ENCODE measurements at regions not wholly inside any gene's neighbourhood (a gene's known extent, or its start where the extent isn't known, plus 50 kb on each side); places are given as distances from the start of the nearest gene placed in this dataset.

DNA sequence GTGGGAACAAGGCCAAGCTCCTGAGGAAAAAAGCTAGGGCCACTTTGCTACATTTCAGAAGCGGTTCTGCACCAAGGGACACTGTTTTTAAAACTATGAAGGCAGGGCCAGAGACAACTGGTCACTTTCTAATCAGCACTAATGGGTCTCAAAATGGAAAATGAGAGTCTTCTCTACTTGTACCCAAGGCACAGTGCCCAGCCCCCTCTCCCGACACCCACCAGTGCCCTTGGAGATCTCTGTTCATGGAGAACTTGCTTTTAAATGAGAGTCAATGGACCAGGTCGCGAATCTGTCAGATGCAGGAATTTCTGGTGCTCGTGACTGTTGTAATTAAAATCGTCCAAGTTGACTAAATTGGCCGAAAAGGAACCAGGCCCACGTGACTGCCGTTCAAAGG is 591.6 kb downstream of the BCOR start:
- Histone ChIP-seq H3K36me3 (ENCODE audit: control insufficient read depth in 2 of 2, extremely low read depth in 1 of 2, insufficient read depth in 2 of 2, low read length in 2 of 2) (no peaks in the 10 kb centered on the region), H3K4me3 (ENCODE audit: control insufficient read depth in 2 of 3, extremely low read depth in 1 of 3, insufficient read depth in 2 of 3, low read depth in 1 of 3, low read length in 3 of 3) (no peak overlapping the region), H3K79me2 (ENCODE audit: control insufficient read depth, insufficient read depth, low read length) (no peaks in the 10 kb centered on the region), H3K27ac (ENCODE audit: control insufficient read depth, insufficient read depth, low read length) (no peak overlapping the region), H3K27me3 (ENCODE audit: control insufficient read depth, extremely low read depth, insufficient read depth, low read length) (no peaks in the 10 kb centered on the region), H3K9ac (ENCODE audit: control insufficient read depth, extremely low read depth, insufficient read depth, low read length) (no peak overlapping the region), H3K9me1 (ENCODE audit: control insufficient read depth, extremely low read depth, insufficient read depth, low read length) (no peaks in the 10 kb centered on the region), H4K20me1 (ENCODE audit: control insufficient read depth, extremely low read depth, insufficient read depth, low read length) (no peaks in the 10 kb centered on the region), H3K4me1 (ENCODE audit: control insufficient read depth, extremely low read depth, insufficient read depth, low read length) (no peaks in the 10 kb centered on the region), H3K9me3 (ENCODE audit: control insufficient read depth, low read depth, low read length) (peaks cover 3% of the 10 kb centered on the region), H2AFZ (ENCODE audit: control insufficient read depth, low read length) (no peak overlapping the region), H3K4me2 (ENCODE audit: control insufficient read depth, extremely low read depth, insufficient read depth, low read depth, low read length) (no peak overlapping the region)
- dilution Hi-C loops (cut with MboI; ENCODE audit: extremely low pct_ligation_motif_present, low sequenced_read_pairs) = no loop called here
- TF ChIP-seq, protein P1, sequence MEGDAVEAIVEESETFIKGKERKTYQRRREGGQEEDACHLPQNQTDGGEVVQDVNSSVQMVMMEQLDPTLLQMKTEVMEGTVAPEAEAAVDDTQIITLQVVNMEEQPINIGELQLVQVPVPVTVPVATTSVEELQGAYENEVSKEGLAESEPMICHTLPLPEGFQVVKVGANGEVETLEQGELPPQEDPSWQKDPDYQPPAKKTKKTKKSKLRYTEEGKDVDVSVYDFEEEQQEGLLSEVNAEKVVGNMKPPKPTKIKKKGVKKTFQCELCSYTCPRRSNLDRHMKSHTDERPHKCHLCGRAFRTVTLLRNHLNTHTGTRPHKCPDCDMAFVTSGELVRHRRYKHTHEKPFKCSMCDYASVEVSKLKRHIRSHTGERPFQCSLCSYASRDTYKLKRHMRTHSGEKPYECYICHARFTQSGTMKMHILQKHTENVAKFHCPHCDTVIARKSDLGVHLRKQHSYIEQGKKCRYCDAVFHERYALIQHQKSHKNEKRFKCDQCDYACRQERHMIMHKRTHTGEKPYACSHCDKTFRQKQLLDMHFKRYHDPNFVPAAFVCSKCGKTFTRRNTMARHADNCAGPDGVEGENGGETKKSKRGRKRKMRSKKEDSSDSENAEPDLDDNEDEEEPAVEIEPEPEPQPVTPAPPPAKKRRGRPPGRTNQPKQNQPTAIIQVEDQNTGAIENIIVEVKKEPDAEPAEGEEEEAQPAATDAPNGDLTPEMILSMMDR (optimal IDR thresholded peaks at IDR 0.05 in 1 of 3, IDR thresholded peaks at IDR 0.05 in 1 of 3, conservative IDR thresholded peaks at IDR 0.05 in 1 of 3; ENCODE audit: extremely low read depth in 1 of 3, insufficient read depth in 2 of 3, low read length in 3 of 3) = no peak
- no peak for TF ChIP-seq EZH2 (IDR thresholded peaks at IDR 0.05; ENCODE audit: low read length)
- DNase-seq (ENCODE audit: low read depth, low spot score) (no peak), FAIRE-seq (no peak)

DNA sequence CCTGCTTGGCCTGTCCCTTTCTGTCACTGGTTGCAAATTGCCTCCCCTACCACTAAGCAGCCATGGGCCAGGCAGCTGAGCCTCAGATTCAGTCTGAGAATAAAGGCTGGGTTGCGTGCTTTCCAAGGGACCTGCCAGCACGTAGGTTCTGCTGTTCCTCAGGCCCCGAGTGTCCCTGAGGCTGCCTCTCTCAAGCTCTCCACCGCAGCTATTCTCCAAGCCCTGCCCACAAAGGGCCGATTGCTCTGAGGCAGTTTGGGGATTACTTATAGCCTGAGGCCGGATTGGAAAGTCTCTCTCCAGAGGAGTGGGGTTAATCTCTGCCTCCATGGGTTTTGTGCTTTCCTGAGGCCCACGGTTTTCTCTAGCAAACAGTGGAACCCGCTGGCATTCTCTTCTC is 590.7 kb downstream of the BCOR start:
- no peak for FAIRE-seq
- no peaks in the 10 kb centered on the region for H3K27me3 ChIP-seq (ENCODE audit: control insufficient read depth, extremely low read depth, insufficient read depth, low read length)

More for the DNA sequence above, 590.7 kb downstream of the BCOR start:
- Histone ChIP-seq H3K4me3 (ENCODE audit: control insufficient read depth in 2 of 3, extremely low read depth in 1 of 3, insufficient read depth in 2 of 3, low read depth in 1 of 3, low read length in 3 of 3) (no peak overlapping the region), H3K4me1 (ENCODE audit: control insufficient read depth, extremely low read depth, insufficient read depth, low read length) (no peaks in the 10 kb centered on the region), H3K9me1 (ENCODE audit: control insufficient read depth, extremely low read depth, insufficient read depth, low read length) (no peaks in the 10 kb centered on the region), H2AFZ (ENCODE audit: control insufficient read depth, low read length) (no peak overlapping the region), H3K79me2 (ENCODE audit: control insufficient read depth, insufficient read depth, low read length) (no peaks in the 10 kb centered on the region), H3K27ac (ENCODE audit: control insufficient read depth, insufficient read depth, low read length) (no peak overlapping the region), H3K36me3 (ENCODE audit: control insufficient read depth in 2 of 2, extremely low read depth in 1 of 2, insufficient read depth in 2 of 2, low read length in 2 of 2) (no peaks in the 10 kb centered on the region), H3K9me3 (ENCODE audit: control insufficient read depth, low read depth, low read length) (peaks cover 3% of the 10 kb centered on the region), H3K9ac (ENCODE audit: control insufficient read depth, extremely low read depth, insufficient read depth, low read length) (no peak overlapping the region), H3K4me2 (ENCODE audit: control insufficient read depth, extremely low read depth, insufficient read depth, low read depth, low read length) (no peak overlapping the region), H4K20me1 (ENCODE audit: control insufficient read depth, extremely low read depth, insufficient read depth, low read length) (no peaks in the 10 kb centered on the region)
- DNase-seq (ENCODE audit: low read depth, low spot score) = no peak
- dilution Hi-C loops (cut with MboI; ENCODE audit: extremely low pct_ligation_motif_present, low sequenced_read_pairs) = no loop called here
- TF ChIP-seq EZH2 (IDR thresholded peaks at IDR 0.05; ENCODE audit: low read length) = no peak
- TF ChIP-seq, protein P1 (optimal IDR thresholded peaks at IDR 0.05 in 1 of 3, IDR thresholded peaks at IDR 0.05 in 1 of 3, conservative IDR thresholded peaks at IDR 0.05 in 1 of 3; ENCODE audit: extremely low read depth in 1 of 3, insufficient read depth in 2 of 3, low read length in 3 of 3) = no peak

Data from keratinocyte (primary cell).